ENCODE measurements at regions not wholly inside any gene's neighbourhood (a gene's known extent, or its start where the extent isn't known, plus 50 kb on each side); places are given as distances from the start of the nearest gene placed in this dataset.
A peak's percentile ranks its signal among the peaks of the same experiment; 100 is the strongest.

DNA sequence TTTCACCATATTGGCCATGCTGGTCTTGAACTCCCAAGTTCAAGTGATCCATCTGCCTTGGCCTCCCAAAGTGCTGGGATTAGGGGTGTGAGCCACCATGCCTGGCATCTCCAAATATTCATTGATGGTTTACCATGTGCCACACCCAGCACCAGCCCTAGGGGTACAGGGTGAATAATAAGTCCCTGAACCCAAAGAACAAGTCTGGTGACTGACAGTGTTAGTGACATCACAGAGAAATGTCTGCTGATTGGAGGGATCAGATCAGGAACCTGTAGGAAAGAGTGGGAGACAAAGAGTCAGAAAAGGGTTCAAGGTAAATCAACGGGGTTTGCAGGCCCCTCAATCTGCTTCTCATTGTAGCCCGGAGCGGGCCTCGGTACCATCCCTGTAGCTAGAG, 118.4 kb upstream of the NABP1 start:
- TF ChIP-seq, protein P1, sequence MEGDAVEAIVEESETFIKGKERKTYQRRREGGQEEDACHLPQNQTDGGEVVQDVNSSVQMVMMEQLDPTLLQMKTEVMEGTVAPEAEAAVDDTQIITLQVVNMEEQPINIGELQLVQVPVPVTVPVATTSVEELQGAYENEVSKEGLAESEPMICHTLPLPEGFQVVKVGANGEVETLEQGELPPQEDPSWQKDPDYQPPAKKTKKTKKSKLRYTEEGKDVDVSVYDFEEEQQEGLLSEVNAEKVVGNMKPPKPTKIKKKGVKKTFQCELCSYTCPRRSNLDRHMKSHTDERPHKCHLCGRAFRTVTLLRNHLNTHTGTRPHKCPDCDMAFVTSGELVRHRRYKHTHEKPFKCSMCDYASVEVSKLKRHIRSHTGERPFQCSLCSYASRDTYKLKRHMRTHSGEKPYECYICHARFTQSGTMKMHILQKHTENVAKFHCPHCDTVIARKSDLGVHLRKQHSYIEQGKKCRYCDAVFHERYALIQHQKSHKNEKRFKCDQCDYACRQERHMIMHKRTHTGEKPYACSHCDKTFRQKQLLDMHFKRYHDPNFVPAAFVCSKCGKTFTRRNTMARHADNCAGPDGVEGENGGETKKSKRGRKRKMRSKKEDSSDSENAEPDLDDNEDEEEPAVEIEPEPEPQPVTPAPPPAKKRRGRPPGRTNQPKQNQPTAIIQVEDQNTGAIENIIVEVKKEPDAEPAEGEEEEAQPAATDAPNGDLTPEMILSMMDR (IDR thresholded peaks at IDR 0.05; ENCODE audit: borderline replicate concordance, control extremely low read depth, extremely low read depth, insufficient read depth, missing control alignments), result no peak

GRCh38 chr2:191560411-191560980, 117.4 kb upstream of the NABP1 start:
- TF ChIP-seq, protein P1 (IDR thresholded peaks at IDR 0.05; ENCODE audit: borderline replicate concordance, control extremely low read depth, extremely low read depth, insufficient read depth, missing control alignments), result no peak
- in situ Hi-C loops (cut with MboI; ENCODE audit: low sequenced_read_pairs, unreplicated experiment), result no loop called here
- no peak for DNase-seq (ENCODE audit: low spot score)

More for the DNA sequence above, 118.4 kb upstream of the NABP1 start:
- in situ Hi-C loops (cut with MboI; ENCODE audit: low sequenced_read_pairs, unreplicated experiment), result loop anchor here (10.0 kb wide), 1 partner anchor 605 kb away; no protein-coding TSS in a partner anchor
- no peak for DNase-seq (ENCODE audit: low spot score)

- TF ChIP-seq, protein P1 (IDR thresholded peaks at IDR 0.05; ENCODE audit: borderline replicate concordance, control extremely low read depth, extremely low read depth, insufficient read depth, missing control alignments), result no peak
- in situ Hi-C loops (cut with MboI; ENCODE audit: low sequenced_read_pairs, unreplicated experiment), result loop anchor here (5.0 kb wide), 1 partner anchor 127 kb away; no protein-coding TSS in a partner anchor
- DNase-seq (ENCODE audit: low spot score), result no peak
Measured at GRCh38 chr2:191565120-191565519, 112.8 kb upstream of the NABP1 start.

- TF ChIP-seq, protein P1 (IDR thresholded peaks at IDR 0.05; ENCODE audit: borderline replicate concordance, control extremely low read depth, extremely low read depth, insufficient read depth, missing control alignments), result no peak
- no peak for DNase-seq (ENCODE audit: low spot score)
- in situ Hi-C loops (cut with MboI; ENCODE audit: low sequenced_read_pairs, unreplicated experiment), result loop anchor here (5.0 kb wide), 1 partner anchor 127 kb away; no protein-coding TSS in a partner anchor
Measured at GRCh38 chr2:191565647-191566198, 112.2 kb upstream of the NABP1 start.

- TF ChIP-seq, protein P1 (IDR thresholded peaks at IDR 0.05; ENCODE audit: borderline replicate concordance, control extremely low read depth, extremely low read depth, insufficient read depth, missing control alignments), result peak; percentile 64
- peak; percentile 47 for DNase-seq (ENCODE audit: low spot score)
- in situ Hi-C loops (cut with MboI; ENCODE audit: low sequenced_read_pairs, unreplicated experiment), result loop anchor here (5.0 kb wide), 1 partner anchor 126 kb away; no protein-coding TSS in a partner anchor
Measured at GRCh38 chr2:191566344-191566743, 111.6 kb upstream of the NABP1 start.

DNA sequence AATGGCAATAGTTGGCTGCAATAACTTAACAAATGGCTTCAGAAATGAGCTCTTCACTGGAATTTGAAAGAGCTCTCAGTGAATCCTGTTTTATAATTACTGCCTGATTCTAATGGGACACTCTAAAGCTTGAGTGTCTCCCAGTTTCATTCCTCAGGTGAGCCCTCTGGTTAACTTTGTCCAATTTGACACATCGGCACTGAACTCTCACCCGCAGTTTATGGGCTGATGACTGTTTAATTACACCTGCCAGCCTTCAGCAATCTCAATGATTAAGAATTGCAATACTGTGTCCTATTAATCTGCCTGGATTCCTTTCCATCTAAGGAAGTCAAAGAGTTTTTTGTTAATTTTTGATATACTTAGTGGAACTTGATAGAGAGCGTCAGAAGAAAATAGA, 110.7 kb upstream of the NABP1 start:
- TF ChIP-seq, protein P1 (IDR thresholded peaks at IDR 0.05; ENCODE audit: borderline replicate concordance, control extremely low read depth, extremely low read depth, insufficient read depth, missing control alignments), result no peak
- no peak for DNase-seq (ENCODE audit: low spot score)
- in situ Hi-C loops (cut with MboI; ENCODE audit: low sequenced_read_pairs, unreplicated experiment), result loop anchor here (5.0 kb wide), 1 partner anchor 125 kb away; no protein-coding TSS in a partner anchor

All from GM13976 (cell line).